ENCODE measurements at regions not wholly inside any gene's neighbourhood (a gene's known extent, or its start where the extent isn't known, plus 50 kb on each side); places are given as distances from the start of the nearest gene placed in this dataset.

GRCh38 chr16:64596196-64596595, 525.7 kb downstream of the CDH11 start:
- no peaks in the 10 kb centered on the region for H3K36me3 ChIP-seq
- TF ChIP-seq, protein P1, sequence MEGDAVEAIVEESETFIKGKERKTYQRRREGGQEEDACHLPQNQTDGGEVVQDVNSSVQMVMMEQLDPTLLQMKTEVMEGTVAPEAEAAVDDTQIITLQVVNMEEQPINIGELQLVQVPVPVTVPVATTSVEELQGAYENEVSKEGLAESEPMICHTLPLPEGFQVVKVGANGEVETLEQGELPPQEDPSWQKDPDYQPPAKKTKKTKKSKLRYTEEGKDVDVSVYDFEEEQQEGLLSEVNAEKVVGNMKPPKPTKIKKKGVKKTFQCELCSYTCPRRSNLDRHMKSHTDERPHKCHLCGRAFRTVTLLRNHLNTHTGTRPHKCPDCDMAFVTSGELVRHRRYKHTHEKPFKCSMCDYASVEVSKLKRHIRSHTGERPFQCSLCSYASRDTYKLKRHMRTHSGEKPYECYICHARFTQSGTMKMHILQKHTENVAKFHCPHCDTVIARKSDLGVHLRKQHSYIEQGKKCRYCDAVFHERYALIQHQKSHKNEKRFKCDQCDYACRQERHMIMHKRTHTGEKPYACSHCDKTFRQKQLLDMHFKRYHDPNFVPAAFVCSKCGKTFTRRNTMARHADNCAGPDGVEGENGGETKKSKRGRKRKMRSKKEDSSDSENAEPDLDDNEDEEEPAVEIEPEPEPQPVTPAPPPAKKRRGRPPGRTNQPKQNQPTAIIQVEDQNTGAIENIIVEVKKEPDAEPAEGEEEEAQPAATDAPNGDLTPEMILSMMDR (IDR thresholded peaks at IDR 0.05) = no peak
- H3K4me3 ChIP-seq = no peak overlapping the region
- H3K9me3 ChIP-seq = no peaks in the 10 kb centered on the region
- intact Hi-C loops (cut with DNase I) = no loop called here
- no peak overlapping the region for H3K27ac ChIP-seq
- DNase-seq (ENCODE audit: low spot score in 2 of 2) = no peak
- no peaks in the 10 kb centered on the region for H3K27me3 ChIP-seq
- H3K4me1 ChIP-seq = no peaks in the 10 kb centered on the region

DNA sequence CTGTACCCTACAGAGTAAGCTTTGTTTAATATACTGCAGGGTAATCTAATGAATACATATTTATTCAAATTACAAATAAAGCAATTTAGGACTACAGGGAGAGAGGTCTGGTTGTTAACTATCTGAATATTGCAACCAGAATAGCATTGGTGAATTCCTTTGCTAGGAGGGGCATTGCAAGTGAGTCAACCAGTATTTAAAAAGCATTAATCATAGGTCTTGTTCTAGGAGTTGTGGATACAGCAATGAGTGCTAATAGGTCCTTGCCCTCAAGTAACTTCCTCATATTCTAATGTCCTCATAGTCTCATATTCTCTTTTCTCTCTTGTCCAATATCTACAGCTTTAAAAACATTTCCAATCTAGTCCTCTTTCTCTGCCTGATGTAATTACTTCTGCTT, 531.4 kb downstream of the CDH11 start:
- intact Hi-C loops (cut with DNase I) = no loop called here
- TF ChIP-seq, protein P1 (IDR thresholded peaks at IDR 0.05) = no peak
- DNase-seq (ENCODE audit: low spot score in 2 of 2) = no peak
- Histone ChIP-seq H3K27ac (no peak overlapping the region), H3K9me3 (no peaks in the 10 kb centered on the region), H3K36me3 (no peaks in the 10 kb centered on the region), H3K4me1 (no peaks in the 10 kb centered on the region), H3K4me3 (no peak overlapping the region), H3K27me3 (no peaks in the 10 kb centered on the region)

GRCh38 chr16:64589836-64590235, 532.0 kb downstream of the CDH11 start:
- Histone ChIP-seq H3K4me3 (no peak overlapping the region), H3K36me3 (no peaks in the 10 kb centered on the region), H3K27me3 (no peaks in the 10 kb centered on the region), H3K27ac (no peak overlapping the region), H3K4me1 (no peaks in the 10 kb centered on the region), H3K9me3 (no peaks in the 10 kb centered on the region)
- TF ChIP-seq, protein P1 (IDR thresholded peaks at IDR 0.05) = no peak
- intact Hi-C loops (cut with DNase I) = no loop called here
- no peak for DNase-seq (ENCODE audit: low spot score in 2 of 2)

DNA sequence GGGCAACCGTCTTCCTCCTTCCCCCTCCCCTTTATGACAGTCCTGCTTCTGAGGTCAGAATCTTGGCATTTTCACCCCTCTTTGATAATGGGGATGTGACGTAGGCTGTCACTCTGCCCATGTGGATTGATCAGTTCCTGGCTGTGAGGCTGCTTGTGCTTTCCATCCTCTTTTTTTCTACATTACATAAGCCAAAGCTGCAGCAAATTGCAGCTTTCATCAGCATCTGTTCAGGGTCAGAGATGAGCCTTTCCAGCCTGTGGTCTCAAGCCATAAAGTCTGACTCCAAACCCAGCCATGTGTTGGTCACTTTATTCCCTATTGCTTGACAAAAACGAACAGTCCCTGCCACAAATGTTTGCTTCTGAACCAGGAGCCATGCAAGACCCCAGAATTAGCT, 535.1 kb downstream of the CDH11 start:
- no peak for DNase-seq (ENCODE audit: low spot score in 2 of 2)
- no peak overlapping the region for H3K4me3 ChIP-seq
- no peaks in the 10 kb centered on the region for H3K27me3 ChIP-seq
- no peaks in the 10 kb centered on the region for H3K36me3 ChIP-seq
- no peak overlapping the region for H3K27ac ChIP-seq
- intact Hi-C loops (cut with DNase I) = no loop called here
- no peaks in the 10 kb centered on the region for H3K4me1 ChIP-seq
- TF ChIP-seq, protein P1 (IDR thresholded peaks at IDR 0.05) = no peak
- H3K9me3 ChIP-seq = no peaks in the 10 kb centered on the region

DNA sequence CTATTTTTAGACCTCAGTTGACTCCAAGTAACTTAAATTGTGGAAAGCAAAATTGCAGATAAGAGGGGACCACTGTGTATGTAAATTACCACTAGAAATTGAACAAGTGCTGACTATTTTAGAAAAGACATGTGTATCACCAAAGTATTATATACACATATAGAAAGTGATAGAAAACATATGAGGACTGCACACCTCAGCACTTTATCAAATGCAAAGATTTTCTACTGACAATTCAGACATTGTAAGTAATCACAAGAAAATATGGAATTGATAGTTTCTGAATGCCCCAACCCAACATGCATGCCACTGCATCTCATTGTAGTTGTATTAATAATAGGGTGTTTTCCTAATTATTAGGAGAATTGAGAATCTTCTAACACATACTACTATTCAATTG, 536.5 kb downstream of the CDH11 start:
- Histone ChIP-seq H3K4me1 (no peaks in the 10 kb centered on the region), H3K36me3 (no peaks in the 10 kb centered on the region), H3K27ac (no peak overlapping the region), H3K9me3 (no peaks in the 10 kb centered on the region), H3K4me3 (no peak overlapping the region), H3K27me3 (no peaks in the 10 kb centered on the region)
- DNase-seq (ENCODE audit: low spot score in 2 of 2) = no peak
- intact Hi-C loops (cut with DNase I) = no loop called here
- TF ChIP-seq, protein P1 (IDR thresholded peaks at IDR 0.05) = no peak

DNA sequence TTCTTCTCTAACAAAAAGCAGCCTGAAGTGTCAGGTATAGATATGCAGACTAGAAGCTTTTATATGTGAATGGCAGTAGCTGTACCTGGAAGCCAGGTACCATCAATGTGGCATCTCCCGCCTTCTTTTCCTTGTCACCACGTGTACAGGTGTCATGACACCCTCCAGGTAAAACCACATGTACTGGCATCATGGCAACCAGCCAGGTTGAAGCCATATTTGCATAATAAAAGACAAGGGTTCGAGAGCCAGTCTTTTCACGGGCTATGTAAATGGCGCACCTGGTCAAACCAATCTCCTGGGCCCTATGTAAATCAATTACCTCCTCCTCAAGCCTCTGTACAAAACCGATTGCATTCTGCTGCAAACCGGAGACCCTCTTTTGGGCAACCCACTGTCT, 541.3 kb downstream of the CDH11 start:
- no peak for DNase-seq (ENCODE audit: low spot score in 2 of 2)
- intact Hi-C loops (cut with DNase I) = no loop called here
- H3K4me1 ChIP-seq = no peaks in the 10 kb centered on the region
- no peak overlapping the region for H3K4me3 ChIP-seq
- TF ChIP-seq, protein P1 (IDR thresholded peaks at IDR 0.05) = no peak
- H3K36me3 ChIP-seq = no peaks in the 10 kb centered on the region
- no peaks in the 10 kb centered on the region for H3K9me3 ChIP-seq
- H3K27me3 ChIP-seq = no peaks in the 10 kb centered on the region
- H3K27ac ChIP-seq = no peak overlapping the region

All from ascending aorta (tissue), 2 donors.